Forelimb muscle (tissue), 1 donor: ENCODE measurements at regions not wholly inside any gene's neighbourhood (a gene's known extent, or its start where the extent isn't known, plus 50 kb on each side); places are given as distances from the start of the nearest gene placed in this dataset.

ENCODE experiments used
- DNase-seq: peaks from one replicate; pipeline ENCODE4 v3.0.0-alpha.2; 2013; ENCODE audit warnings: low read depth

DNA sequence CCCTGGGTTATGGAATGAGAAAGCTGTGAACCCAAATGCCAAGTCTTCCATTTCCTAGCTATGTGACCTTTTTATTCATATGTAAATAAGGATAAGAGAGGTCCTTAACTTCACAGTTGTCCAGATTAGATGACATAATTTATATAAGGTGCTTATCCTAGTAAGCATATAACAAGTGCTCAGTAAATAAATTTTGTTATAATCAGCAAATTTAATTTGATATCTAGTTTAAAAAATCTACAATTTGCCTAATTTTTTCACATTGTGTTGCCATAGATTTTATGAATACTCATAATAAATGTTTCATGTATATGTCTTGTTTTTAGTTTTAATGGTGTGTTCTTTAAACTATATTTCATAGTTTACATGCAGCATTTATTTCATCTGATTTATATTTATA lies 130.4 kb upstream of the SPRY1 start:
- DNase-seq, result no peak

DNA sequence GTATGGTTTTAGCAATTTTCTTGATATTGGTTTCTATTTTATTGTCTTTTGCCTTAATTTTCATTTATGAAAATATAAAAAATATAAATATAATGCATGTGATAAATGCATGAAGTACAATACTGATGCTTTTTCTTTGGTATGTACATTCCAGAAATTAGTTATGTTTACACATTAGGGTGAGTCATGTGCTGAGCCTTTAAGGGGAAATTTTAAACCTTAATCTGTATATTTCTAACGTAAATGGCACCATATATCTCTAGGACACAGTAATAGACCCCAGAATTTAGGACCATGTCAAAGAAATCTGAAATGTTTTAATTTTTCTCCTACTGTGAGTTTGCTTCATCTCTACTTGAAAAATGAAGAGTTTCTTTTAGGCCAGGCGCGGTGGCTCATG lies 117.8 kb upstream of the SPRY1 start:
- no peak for DNase-seq

DNA sequence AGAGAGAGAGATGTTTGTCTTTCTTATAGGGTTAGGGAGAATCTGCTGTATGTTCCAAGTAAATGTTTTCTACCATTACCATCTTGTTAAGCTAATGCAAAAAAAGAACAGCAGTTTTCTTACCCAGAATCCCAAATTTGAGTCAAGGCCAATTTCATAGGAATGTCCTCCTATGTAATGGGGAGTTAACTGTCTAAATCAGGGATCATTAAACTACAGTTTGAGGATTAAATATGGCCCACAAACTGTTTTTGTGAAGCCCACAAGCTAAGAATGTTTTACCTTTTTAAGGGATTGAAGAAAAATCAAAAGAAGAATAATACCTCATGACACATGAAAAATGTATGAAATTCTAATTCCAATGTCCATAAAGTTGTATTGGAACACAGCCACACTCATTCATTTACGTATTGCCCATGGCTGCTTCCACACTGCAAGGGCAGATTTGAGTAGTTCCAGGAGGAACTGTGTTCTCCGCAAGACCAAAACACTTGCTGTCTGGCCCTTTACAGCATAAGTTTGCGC lies 113.2 kb upstream of the SPRY1 start:
- no peak for DNase-seq

DNA sequence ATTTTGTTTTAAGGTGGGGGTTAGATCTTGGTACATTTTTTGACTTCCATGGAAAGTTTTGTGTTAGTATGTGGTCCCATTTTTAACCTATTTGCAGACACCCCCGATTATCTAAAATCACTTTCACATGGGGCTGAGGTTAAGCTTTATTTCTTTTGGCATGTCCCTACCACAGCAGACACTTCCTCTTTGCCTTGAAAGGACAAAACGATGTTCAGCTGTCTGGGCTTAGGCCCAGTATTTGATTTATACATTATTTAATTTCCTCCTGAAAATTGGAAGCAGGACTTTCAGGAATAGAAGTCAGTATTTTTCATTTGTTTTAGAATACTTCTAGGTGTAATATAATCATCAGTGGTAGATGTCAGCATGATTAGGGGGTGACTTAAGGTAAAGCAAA lies 112.4 kb upstream of the SPRY1 start:
- DNase-seq, result no peak

DNA sequence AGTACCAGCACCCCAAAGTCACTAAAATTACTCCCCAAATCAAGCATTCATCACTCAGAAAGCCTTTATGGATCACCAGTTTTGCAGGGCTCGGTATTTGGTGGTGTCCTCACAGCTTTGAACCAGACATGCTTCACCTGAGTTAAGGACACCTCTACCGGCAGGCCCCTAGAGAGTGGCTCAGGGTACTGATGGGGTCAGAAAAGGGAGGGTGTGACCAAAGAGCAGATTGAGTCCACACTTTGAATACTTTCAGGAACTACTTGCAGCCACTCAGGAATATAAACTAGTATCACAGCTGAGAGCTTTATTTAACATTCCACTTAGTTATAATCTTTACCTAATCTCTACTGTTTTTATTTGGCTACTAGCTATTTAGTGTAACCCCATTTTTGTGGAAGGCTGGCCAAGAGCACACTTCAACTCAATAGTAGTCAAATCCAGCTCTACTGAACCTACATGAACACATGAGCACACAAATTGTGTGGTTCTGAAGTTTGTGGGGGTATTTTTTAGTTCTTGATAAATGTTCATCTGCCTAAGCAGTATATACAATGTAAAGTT lies 109.6 kb upstream of the SPRY1 start:
- no peak for DNase-seq

DNA sequence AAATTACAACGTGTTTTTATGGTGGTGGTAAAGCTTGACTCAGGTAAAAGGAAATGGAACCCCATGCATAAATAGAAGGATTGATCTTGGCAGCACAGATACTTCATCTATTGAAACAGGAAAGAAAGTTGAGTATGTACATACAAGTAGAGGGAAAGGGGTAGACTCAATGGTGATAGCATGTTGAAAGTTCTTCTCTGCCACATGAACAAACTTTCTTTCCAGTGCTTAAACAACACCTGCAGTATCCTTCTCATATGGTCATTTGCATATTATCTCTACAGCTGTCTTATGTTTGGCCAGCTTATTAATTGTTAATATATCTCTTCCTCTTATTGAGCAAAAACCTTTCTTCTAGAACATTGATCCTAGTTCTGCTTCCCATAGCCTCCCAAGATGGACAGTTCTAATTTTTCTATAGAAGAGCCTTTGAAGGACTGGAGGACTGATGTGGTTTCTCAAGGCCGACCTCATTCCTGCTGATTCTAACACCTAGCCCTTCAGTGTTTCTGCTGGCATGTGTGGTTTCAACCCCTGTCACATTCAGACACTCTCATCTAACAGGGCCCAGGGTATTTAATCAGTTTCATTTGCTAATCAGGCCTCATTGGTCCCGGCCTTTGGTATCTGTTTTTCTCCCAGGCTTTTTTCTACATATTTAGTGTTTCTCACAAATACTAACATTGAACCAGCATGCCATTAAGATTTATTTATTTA lies 108.1 kb upstream of the SPRY1 start:
- no peak for DNase-seq

DNA sequence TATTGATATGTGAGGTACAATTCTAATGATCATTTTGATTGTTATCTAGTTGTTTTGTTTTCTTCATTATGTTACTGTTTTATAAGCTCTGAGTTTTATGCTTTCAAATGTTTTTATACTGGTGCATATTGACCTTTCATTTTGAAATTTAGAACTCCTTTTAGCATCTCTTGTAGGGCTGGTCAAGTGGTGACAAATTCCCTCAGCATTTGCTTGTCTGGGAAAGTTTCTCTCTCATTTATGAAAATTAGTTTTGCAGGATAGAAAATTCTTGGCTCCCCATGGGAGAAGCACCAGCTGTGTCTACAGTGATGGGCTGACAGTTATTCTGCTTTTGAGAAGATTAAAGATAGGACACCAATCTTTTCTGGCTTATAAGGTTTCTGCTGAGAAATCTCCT lies 105.3 kb upstream of the SPRY1 start:
- DNase-seq, result no peak

DNA sequence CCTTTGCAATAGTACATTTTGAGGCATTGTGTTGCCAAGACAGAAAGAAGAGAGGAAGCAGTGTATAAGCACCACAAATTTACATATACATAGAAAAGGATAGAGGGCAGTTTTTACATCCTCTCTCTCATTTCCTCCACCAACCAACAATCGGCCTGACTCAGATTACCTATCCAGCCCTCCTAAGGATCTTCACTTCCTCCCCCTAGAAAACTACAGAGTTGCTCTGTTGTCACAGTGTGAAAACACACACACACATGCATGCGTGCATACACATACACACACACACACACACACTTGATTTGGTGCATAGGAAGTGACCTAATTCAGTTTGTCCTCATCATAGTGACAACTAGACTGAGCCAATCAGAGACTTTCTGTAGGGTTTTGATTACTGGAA lies 98.8 kb upstream of the SPRY1 start:
- no peak for DNase-seq

DNA sequence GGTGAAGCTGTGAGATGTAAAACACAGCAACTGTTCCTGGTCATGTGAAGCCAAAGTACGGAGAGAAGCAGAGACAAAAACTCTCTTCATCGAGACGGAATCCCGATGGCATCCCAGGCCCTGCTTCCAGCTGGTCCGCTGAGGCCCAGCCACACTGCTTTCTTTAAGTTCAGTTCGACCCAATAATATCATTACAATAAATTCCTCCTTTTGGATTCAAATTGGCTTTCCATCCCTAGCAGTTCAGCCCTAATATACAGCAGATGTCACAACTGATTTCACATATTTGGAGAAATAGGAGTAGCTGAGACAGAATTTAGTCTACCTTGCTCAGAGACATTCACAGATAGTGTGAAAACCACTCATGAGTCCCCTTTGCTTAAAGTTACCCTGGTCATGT lies 98.3 kb upstream of the SPRY1 start:
- DNase-seq, result no peak

DNA sequence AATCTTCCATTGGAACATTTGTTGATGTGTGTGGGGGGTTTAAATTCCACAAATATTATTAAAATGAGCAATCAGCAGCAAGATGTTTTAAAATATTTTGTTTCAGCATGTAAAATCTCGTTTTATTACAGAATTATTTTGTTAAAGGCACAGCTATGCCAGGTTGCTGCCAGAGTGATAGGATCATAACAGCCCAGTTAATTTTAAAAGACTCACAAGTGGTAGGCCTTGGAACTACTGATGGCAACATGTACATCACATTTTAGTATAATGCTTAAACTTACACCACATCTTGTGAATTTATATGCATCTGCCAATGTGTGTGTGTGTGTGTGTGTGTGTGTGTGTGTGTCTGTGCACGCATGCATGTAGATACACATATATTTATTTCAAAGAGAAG lies 97.8 kb upstream of the SPRY1 start:
- no peak for DNase-seq

DNA sequence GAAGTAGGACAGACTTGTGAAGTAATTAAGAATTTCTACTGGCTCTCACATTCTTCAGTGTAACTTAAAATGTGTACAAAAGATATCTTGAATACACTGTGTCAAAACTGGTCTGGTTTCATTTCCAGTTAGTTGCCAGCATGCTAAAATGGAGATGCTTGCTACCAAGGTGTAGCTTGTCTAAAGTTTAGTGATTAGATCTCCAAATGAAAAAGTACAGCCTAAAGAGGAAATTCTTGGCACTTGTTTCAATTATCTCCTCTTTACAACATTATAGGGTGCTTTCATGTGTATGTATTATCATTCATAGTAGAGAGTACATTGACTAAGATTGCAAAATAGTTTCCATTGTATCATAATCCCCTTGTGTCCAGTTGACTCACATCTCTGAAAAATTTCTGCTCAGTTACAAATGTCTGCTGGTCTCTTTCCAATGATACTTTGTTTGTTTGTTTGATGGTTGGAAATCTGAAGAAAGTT lies 97.3 kb upstream of the SPRY1 start:
- DNase-seq, result peak; percentile 97

DNA sequence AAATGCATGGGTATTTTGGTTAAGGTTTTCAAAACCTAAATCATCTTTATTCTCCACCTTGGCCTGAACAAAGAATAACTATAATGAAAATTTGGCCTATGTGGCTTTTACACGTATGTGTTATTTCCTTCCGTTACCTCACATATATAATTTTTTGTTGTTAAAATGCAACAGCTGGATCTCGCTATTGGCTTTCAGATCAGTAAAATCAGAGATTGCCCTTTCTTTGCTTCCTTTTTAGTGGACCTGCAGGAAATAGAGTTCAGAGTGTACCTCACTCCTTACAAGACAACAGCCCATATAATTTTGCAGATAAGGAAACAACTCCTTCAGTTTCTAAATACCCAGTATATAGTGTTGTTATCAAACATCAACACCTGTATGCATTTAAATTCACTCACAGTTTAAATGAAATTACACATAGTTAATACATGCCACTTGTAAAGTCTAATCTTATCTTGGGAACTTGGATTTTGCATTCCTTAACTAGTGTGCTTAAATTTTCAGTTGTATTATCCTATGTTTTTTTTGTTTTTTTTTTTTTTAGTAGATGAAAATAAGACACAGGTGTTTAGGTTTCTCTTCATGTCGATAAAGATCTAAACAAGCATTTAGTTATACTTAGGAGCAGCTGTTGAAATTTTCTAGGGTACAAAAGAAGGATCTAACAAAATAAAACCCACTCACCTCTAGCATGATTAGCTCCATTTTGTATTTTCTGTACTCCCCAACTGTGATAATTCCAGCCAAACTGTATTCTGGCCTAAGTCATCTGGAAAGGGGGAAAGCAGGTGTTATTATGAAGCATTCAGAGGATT lies 96.2 kb upstream of the SPRY1 start:
- DNase-seq, result no peak

DNA sequence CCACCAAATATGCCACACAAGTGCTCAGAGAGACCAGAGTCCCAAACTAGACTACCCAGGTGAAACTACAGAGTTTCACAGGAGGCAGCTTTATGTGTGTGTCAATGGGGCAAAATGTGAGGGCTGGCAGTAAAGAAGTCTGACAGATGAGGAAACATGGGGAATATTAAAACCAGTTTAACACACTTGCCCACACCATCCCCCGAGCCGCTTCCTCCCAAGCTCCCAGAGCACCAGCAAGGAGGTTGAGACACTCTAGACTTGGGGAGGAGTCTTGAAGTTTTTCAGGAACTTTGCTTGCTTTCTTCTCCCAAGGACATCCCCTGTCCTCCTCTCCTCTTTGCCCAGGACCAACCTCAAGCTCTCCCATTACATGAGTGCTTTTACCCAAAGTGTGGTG lies 94.7 kb upstream of the SPRY1 start:
- DNase-seq, result no peak

DNA sequence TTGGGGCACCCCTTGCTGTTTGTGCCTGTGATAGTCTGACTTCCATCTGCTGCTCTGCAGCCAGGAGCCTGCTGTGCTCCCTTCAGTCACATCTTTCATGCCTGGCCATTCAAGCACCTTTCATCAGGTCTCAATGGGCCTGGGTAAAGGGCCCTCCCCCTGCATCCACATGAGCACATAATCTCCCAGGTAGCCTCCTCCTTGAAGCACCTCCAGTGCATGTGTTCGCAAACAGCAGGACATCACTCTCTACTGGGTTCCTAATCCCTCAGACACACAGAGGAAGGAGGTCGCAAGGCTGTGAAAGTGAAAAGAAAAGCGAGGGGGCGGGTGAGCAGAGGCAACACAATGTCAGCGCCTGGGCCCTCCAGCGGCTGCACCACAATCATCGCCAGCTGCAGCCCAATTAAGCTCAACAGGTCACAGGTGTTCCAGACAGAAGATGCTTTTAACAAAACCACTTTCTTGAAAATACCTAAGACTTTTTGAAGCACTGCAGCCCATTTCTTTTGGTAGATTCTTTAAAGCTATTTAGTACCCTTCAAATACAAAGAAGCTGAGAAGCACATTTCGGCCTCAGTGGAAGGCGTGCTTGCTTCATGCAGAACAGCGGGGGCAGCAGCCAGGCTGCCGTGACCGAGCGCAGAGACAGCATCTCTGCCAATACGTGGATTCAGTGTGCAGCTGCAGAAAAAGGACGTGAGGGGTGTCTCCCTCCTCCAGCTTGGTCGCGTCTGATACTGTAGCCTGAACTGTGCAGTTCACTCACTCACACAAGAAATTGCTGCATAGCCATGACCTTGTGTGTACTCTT lies 92.2 kb upstream of the SPRY1 start:
- DNase-seq, result no peak

DNA sequence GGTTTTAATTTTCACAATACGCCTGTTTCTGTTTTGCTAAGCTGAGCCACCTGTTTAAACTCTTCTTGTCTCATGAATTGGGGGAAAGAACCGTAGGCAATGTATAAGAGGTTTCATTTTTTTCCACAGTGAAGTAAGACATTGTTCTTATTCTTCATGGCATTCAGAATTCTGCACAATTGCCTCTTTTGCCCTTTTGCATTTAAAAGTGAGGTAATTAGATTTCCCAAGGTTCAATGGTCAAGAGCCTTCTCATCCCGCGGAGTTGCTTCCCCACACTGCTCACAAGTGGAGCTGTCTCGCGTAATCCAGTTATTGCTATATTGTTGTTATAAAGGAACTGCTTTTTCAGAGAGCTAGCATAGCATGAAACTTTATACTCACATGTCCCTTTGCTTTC lies 90.9 kb upstream of the SPRY1 start:
- no peak for DNase-seq

DNA sequence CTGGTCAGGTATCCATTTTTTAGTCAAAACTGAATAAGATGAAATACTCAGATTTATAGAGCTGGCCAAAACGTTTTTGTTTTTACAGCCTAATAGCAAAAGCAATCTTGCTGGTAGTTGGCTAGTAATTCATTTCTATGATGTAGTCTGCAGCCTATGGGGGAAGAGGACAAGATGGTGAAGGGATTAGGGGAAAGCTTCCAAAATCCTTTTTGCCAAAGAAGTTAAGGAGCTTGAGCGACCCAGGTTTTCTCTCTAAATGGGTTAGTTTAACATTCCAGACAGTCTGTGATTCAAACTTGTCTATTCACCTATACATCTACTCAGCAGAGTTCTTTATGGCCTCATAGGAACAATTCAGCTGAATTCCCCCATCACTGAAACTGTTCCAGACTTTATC lies 89.8 kb upstream of the SPRY1 start:
- no peak for DNase-seq

DNA sequence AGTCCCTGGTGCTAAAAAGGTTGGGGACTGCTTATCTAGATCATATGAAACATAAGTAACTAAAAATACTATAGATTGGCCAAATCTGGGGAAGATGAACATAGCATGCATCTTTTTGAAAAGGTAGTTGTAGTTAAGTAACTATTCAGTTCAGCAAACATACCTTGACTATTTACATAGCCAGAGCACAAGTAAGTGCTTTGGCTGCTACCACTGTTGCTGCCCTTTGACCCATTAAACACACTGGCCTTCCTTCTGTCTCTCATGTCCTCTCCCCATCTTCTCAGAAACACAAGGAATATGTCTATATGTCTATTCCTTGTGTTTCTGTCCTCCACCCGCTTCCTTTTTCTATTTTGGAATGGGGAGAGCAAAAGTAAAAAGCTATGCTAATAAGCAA lies 87.9 kb upstream of the SPRY1 start:
- no peak for DNase-seq

DNA sequence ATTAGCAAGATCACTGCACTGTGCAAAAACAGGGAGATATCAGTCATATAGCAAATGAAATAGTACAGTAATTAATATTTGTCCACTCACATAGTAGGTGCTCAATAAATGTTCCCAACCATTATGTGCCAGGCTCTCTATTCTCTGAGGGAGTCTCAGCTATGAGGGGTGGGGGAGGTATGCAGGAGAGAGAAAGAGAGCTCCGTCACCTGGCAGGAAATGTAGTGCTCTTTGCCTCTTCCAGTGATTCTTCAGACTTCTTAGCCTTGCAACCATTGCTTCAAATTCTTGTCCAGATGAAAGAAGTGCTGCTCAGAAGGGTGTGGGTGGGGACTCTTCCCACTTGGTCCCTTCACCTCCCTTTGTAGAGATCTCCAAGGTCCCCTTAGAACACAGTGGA lies 84.5 kb upstream of the SPRY1 start:
- DNase-seq, result no peak

DNA sequence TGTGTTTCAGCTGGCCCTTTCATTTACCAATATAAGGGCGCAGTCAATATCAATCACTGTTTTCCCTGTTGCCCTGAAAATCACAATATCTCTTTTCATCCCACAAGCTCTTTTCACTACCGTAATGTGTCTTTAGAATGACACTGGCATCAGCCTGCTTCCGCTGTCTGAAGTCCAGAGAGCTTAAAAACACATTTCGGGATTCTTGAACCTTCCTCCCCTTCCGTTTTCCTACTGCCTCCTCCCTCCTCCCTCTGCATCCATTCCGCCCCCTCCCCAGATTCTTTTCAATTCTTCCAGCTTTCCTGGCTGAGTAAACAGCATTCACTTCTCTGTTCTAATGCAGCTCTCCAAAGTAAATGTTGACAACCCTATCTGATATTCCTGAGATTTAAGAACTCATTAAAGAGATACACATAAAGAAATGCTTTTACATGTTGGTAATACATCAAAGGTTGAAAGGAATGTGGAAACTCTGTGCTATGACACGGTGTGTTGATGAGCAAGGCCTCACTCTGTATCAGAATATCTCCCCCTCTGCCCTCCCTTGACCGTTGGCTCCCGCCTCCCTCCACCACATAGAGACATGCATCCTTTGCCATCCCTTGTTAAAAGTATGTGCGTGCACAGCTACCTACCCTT lies 83.5 kb upstream of the SPRY1 start:
- no peak for DNase-seq

DNA sequence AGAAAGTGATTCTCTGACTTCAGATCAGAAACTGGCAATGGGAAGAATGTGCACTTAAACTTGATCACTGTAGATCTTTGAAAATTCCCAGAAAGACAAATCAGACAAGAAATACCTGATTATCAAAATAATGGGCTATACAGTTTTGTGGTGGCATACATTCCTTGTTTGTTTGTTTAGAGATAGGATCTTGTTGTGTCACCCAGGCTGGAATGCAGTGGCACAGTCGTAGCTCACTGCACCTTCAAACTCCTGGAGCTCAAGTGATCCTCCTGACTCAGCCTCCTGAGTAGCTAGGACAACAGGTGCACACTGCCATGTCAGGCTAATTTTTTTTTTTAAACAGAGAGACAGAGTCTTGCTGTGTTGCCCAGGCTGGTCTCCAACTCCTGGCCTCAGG lies 81.0 kb upstream of the SPRY1 start:
- no peak for DNase-seq

DNA sequence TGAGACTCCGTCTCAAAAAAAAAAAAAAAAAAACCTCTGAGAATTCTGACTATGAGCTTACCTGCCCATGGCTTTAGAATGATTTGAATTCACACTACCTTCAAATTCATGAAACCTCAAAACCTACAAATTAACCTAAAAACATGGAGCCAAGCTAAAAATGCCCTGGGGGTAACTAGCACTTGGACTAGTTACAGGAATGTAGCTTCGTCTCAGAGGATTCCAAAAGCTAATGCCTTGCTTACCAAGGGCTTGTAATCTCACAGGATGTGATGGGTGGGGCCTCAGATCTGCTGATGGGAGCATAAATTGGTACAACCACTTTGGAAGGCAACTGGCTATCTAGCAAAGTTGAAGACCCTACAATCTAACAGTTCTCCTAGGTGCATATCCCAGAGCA lies 79.4 kb upstream of the SPRY1 start:
- DNase-seq, result no peak
